Thyroid gland (tissue), 4 donors: ENCODE measurements at regions not wholly inside any gene's neighbourhood (a gene's known extent, or its start where the extent isn't known, plus 50 kb on each side); places are given as distances from the start of the nearest gene placed in this dataset.

ENCODE experiments used
- POLR2A ChIP-seq, 2 donors: fragments of 450-650 bp; IDR thresholded peaks; one replicate each; pipeline ENCODE4 v1.6.1; 2017; ENCODE audit warnings: antibody characterized with exemption in 2 of 2, mild to moderate bottlenecking in 2 of 2, moderate library complexity in 1 of 2
- TF ChIP-seq, protein P1 (sequence below), 6 experiments: fragments of 200-600 bp in 3 of 6; fragments of 450-650 bp in 3 of 6; sonication (generic) in 3 of 6; IDR thresholded peaks; one replicate each; pipeline ENCODE4 v1.5.1; 2016 to 2019; ENCODE audit warnings: antibody characterized with exemption in 6 of 6, mild to moderate bottlenecking in 2 of 6, inconsistent platforms in 1 of 6, moderate library complexity in 1 of 6

- TF ChIP-seq, protein P1, sequence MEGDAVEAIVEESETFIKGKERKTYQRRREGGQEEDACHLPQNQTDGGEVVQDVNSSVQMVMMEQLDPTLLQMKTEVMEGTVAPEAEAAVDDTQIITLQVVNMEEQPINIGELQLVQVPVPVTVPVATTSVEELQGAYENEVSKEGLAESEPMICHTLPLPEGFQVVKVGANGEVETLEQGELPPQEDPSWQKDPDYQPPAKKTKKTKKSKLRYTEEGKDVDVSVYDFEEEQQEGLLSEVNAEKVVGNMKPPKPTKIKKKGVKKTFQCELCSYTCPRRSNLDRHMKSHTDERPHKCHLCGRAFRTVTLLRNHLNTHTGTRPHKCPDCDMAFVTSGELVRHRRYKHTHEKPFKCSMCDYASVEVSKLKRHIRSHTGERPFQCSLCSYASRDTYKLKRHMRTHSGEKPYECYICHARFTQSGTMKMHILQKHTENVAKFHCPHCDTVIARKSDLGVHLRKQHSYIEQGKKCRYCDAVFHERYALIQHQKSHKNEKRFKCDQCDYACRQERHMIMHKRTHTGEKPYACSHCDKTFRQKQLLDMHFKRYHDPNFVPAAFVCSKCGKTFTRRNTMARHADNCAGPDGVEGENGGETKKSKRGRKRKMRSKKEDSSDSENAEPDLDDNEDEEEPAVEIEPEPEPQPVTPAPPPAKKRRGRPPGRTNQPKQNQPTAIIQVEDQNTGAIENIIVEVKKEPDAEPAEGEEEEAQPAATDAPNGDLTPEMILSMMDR (IDR thresholded peaks at IDR 0.05), result no peak
- no peak for TF ChIP-seq POLR2A (IDR thresholded peaks at IDR 0.05)
Measured at GRCh38 chr10:106338486-106338885, 826.0 kb downstream of the SORCS1 start.
